ENCODE measurements at regions not wholly inside any gene's neighbourhood (a gene's known extent, or its start where the extent isn't known, plus 50 kb on each side); places are given as distances from the start of the nearest gene placed in this dataset.
A peak's percentile ranks its signal among the peaks of the same experiment; 100 is the strongest.

DNA sequence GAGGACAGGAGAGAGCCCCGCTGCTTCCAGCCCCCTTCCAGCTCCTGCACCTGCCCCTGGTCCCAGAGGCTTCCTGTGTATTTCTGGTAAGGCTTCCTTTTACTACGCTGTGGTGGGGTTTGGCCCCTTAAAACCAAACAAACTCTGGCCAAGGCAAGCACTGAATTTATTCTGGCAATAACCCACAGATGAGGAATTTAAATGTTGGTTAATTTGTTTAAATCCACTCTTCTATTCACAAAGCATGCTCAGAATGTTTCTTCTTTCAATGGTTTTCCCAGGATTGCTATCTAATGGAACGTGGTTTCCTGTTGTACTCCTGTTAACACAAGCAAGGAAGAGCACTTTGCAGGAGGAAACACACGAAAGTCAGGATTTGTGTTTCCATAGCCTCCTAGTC lies 236.5 kb upstream of the FOXQ1 start:
- Histone ChIP-seq H3K4me3 (no peak overlapping the region), H3K4me1 (no peaks in the 10 kb centered on the region), H3K27me3 (no peaks in the 10 kb centered on the region), H3K27ac (no peak overlapping the region), H3K36me3 (no peaks in the 10 kb centered on the region), H3K9me3 (no peaks in the 10 kb centered on the region)
- TF ChIP-seq, protein P1, sequence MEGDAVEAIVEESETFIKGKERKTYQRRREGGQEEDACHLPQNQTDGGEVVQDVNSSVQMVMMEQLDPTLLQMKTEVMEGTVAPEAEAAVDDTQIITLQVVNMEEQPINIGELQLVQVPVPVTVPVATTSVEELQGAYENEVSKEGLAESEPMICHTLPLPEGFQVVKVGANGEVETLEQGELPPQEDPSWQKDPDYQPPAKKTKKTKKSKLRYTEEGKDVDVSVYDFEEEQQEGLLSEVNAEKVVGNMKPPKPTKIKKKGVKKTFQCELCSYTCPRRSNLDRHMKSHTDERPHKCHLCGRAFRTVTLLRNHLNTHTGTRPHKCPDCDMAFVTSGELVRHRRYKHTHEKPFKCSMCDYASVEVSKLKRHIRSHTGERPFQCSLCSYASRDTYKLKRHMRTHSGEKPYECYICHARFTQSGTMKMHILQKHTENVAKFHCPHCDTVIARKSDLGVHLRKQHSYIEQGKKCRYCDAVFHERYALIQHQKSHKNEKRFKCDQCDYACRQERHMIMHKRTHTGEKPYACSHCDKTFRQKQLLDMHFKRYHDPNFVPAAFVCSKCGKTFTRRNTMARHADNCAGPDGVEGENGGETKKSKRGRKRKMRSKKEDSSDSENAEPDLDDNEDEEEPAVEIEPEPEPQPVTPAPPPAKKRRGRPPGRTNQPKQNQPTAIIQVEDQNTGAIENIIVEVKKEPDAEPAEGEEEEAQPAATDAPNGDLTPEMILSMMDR (IDR thresholded peaks at IDR 0.05), result no peak
- TF ChIP-seq POLR2A (IDR thresholded peaks at IDR 0.05), result no peak
- no peak for DNase-seq
- WGBS (ENCODE audit: insufficient coverage, low coverage, low lambda C conversion rate, missing lambda C conversion rate), result 41% methylated on average over 4 of the region's 4 CpGs
- ATAC-seq, result no peak
- intact Hi-C loops (cut with DNase I), result no loop called here

DNA sequence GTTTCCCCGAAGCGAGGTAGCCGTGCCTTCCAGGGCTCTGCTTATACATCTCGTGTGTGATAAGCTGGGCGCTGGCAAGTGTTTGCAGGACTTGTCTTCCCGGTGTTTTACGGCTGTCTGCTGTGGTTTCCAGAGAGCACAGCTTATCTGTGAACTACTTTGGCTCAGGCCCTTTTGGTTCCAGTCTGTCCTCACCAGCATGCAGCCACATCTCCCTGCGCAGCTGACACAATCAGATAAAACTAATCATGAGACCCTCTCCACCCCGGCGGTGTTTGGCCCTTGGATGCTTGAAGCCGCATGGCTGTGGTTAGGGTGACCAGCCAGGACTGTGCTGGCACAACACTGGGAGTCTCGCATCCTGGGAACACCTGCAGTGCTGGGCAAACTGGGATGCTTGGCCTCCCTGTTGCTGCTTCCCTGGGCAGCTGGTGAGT lies 241.8 kb upstream of the FOXQ1 start:
- Histone ChIP-seq H3K4me1 (no peaks in the 10 kb centered on the region), H3K27me3 (no peaks in the 10 kb centered on the region), H3K36me3 (no peaks in the 10 kb centered on the region), H3K27ac (no peak overlapping the region), H3K4me3 (no peak overlapping the region), H3K9me3 (no peaks in the 10 kb centered on the region)
- WGBS (ENCODE audit: insufficient coverage, low coverage, low lambda C conversion rate, missing lambda C conversion rate), result 34% methylated on average over 8 of the region's 12 CpGs
- no peak for ATAC-seq
- DNase-seq, result no peak
- TF ChIP-seq, protein P1 (IDR thresholded peaks at IDR 0.05), result no peak
- TF ChIP-seq POLR2A (IDR thresholded peaks at IDR 0.05), result no peak
- intact Hi-C loops (cut with DNase I), result no loop called here

DNA sequence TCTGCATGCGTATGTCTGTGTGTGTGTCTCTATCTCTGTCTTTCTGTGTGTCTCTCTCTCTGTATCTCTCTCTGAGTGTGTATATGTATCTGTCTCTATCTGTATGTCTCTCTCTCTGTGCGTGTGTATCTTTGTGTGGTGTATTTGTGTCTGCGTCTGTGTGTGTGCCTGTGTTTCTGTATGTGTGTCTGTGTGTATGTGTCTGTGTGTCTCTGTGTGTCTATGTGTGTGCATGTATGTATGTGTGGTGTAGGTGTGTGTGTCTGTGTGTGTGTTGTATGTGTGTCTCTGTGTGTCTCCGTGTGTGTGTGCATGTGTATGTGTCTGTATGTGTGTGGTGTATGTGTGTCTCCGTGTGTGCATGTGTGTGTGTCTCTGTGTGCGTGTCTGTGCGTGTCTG lies 243.0 kb upstream of the FOXQ1 start:
- WGBS (ENCODE audit: insufficient coverage, low coverage, low lambda C conversion rate, missing lambda C conversion rate), result 75% methylated on average over 6 of the region's 7 CpGs
- no peak for ATAC-seq
- H3K9me3 ChIP-seq, result no peaks in the 10 kb centered on the region

DNA sequence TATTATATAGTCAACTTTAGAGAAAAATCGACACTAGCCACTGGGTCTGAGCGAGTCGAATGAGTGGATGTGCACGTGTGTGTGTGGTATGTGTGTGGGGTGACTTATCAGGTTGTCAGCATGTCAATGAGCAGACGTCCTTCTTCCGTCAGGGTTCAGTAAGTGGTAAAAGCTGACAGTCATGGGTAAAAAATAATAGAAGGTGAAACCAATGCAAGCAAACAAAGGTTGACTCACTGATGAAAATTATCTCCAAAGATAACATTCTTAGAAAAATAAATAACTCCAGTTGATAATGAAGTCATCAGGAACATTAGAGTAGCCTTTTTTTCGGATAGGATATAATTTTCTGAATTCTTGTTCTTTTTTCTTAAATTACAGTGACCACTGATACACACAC lies 243.8 kb upstream of the FOXQ1 start:
- ATAC-seq (peak in 1 of 4 donors; percentile 59), DNase-seq (no peak)
- H3K36me3 ChIP-seq, result no peaks in the 10 kb centered on the region
- 82% methylated on average over 7 of the region's 7 CpGs for WGBS (ENCODE audit: insufficient coverage, low coverage, low lambda C conversion rate, missing lambda C conversion rate)
- H3K4me3 ChIP-seq, result no peak overlapping the region
- H3K27ac ChIP-seq, result no peak overlapping the region
- H3K27me3 ChIP-seq, result no peaks in the 10 kb centered on the region
- no peaks in the 10 kb centered on the region for H3K9me3 ChIP-seq
- no peak for TF ChIP-seq POLR2A (IDR thresholded peaks at IDR 0.05)
- TF ChIP-seq, protein P1 (IDR thresholded peaks at IDR 0.05), result no peak
- intact Hi-C loops (cut with DNase I), result no loop called here
- H3K4me1 ChIP-seq, result no peaks in the 10 kb centered on the region

More for the DNA sequence above, 243.0 kb upstream of the FOXQ1 start:
- Histone ChIP-seq H3K4me3 (no peak overlapping the region), H3K36me3 (no peaks in the 10 kb centered on the region), H3K4me1 (no peaks in the 10 kb centered on the region), H3K27ac (no peak overlapping the region), H3K27me3 (no peaks in the 10 kb centered on the region)
- no peak for DNase-seq
- intact Hi-C loops (cut with DNase I), result no loop called here
- TF ChIP-seq POLR2A (IDR thresholded peaks at IDR 0.05), result no peak
- TF ChIP-seq, protein P1 (IDR thresholded peaks at IDR 0.05), result no peak

DNA sequence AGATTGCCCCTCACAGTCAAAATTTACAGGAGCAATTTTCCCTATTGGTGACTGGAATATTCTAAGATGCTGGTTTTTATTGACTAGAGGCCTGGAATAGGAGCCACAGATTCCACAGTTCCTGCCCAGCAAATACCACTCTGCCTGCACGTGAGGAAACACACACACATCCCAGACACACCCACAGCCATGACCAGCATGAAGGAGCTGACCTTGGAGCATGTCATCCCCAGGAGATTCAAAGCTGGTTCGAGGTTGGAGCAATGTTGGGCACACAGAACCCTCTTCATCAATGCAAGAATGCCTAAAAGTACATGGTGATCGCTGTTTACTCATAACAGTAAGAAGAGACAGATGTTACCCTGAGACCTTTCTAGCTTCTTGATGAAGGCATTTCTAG lies 244.6 kb upstream of the FOXQ1 start:
- TF ChIP-seq POLR2A (IDR thresholded peaks at IDR 0.05), result no peak
- TF ChIP-seq, protein P1 (IDR thresholded peaks at IDR 0.05), result no peak
- Histone ChIP-seq H3K27me3 (no peaks in the 10 kb centered on the region), H3K4me3 (no peak overlapping the region), H3K27ac (no peak overlapping the region), H3K9me3 (no peaks in the 10 kb centered on the region), H3K4me1 (no peaks in the 10 kb centered on the region), H3K36me3 (no peaks in the 10 kb centered on the region)
- ATAC-seq (no peak), DNase-seq (no peak)
- intact Hi-C loops (cut with DNase I), result no loop called here
- WGBS (ENCODE audit: insufficient coverage, low coverage, low lambda C conversion rate, missing lambda C conversion rate), result 88% methylated on average over 1 of the region's 3 CpGs
